HG02678 (cell line): ENCODE measurements at regions not wholly inside any gene's neighbourhood (a gene's known extent, or its start where the extent isn't known, plus 50 kb on each side); places are given as distances from the start of the nearest gene placed in this dataset.

ENCODE experiments used
- ATAC-seq: cut with Tn5 transposase; IDR thresholded peaks from one replicate; pipeline ENCODE4 v1.9.1; 2021; ENCODE audit warnings: mild to moderate bottlenecking, moderate library complexity; ENCODE audit not compliant: unreplicated experiment

- no peak for ATAC-seq
These were observed 77.1 kb downstream of the CMPK2 start for GRCh38 chr2:6788614-6789013.

DNA sequence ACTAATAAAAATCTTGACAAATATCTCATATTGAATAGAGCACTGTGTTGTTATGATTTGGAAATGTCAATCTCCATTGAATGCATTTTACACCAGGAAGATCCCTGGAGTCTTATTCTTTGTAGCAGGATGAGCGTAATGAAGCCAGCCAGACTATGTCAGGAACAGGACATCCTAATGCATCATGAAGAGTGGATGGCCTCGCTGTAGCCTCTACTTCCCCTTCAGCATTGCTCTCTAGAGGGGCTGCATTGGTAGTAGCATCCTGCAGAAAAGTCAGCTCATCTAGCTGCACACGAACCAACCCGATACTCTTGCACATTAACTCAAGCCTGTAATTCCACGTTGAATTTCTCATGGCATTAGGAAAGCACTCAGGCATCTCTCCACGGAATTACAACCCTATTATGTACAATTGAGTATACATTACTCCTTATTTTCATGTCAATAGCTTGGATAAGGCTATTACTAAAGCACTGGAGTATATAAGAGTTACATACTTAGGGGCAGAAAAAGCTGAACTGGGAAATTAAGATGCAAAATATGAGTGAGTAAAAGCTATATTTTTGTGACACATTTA is 76.1 kb downstream of the CMPK2 start:
- ATAC-seq, result no peak

DNA sequence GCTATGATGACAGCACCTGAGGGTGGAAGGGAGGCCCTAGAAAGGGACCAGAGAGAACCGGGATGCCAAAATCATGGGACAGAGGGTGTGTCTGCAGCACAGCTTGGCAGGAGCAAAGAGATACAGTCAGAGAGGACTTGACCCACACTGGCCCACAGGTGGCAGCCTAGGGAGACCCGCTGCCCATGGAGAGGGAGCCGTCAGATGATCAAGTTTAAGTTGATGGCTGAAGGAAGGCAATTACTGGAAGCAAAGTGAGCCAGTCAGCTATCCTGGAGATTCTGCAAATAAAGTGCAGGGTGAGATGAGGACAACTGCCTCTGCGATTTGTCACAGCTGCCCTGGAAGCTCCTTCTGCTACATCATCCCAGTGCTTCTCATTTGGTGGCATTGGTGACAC is 74.0 kb downstream of the CMPK2 start:
- ATAC-seq, result no peak

GRCh38 chr2:6792883-6793282 is 72.8 kb downstream of the CMPK2 start:
- ATAC-seq, result no peak

GRCh38 chr2:6793371-6793770 is 72.3 kb downstream of the CMPK2 start:
- ATAC-seq, result no peak

DNA sequence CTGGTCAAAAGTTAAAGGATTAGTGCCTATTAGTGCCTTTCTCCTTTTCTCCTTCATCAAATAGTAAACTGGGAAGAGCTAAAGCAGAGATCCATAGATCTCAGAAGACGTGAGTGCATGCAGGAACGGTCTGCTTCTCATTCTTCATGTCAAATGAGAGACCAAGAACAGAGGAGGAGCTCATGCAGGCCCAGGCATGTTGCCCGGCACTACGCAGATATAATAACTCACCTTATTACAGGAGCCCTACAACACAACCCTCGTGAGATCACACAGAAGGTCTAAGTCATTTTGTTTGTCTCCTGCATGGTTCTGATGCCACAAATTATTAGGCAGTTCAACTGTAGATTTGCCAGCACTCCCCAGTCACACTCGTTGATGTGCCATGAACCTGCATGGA is 71.8 kb downstream of the CMPK2 start:
- ATAC-seq, result no peak

GRCh38 chr2:6794448-6794847 is 71.3 kb downstream of the CMPK2 start:
- ATAC-seq, result no peak
